ENCODE measurements at regions not wholly inside any gene's neighbourhood (a gene's known extent, or its start where the extent isn't known, plus 50 kb on each side); places are given as distances from the start of the nearest gene placed in this dataset.

DNA sequence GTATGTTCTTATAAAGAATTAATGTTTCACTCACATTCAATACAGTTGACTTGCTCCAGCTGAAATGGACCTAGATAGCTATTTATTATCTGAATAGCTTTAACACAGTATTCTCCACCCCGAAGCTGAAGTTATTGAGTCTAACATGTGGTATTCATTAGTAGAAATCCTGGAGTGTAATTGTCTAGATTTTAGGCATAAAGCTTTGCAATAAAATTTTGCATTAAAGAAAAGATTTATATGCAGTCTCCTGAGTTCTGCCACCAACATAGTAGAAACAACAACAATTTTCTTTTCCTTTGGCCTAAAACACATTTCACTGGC lies 90.2 kb upstream of the DCLK2 start:
- Histone ChIP-seq H3K27me3 (replicated peaks in 1 of 2; ENCODE audit: control insufficient read depth in 2 of 2, insufficient read depth in 2 of 2, low read length in 1 of 2) (no peaks in the 10 kb centered on the region), H3K9ac (ENCODE audit: control insufficient read depth, insufficient read depth, low read length) (no peak overlapping the region), H3K36me3 (ENCODE audit: control insufficient read depth in 2 of 2, insufficient read depth in 2 of 2, low read length in 1 of 2) (no peaks in the 10 kb centered on the region), H3K4me1 (ENCODE audit: control insufficient read depth, insufficient read depth, low read length) (no peaks in the 10 kb centered on the region), H2AFZ (ENCODE audit: control insufficient read depth, low read depth, low read length) (no peak overlapping the region), H3K4me3 (no peak overlapping the region), H3K27ac (ENCODE audit: control insufficient read depth, insufficient read depth) (no peak overlapping the region), H3K9me3 (replicated peaks; ENCODE audit: control insufficient read depth, insufficient read depth, low read length) (no peaks in the 10 kb centered on the region), H3K79me2 (ENCODE audit: control insufficient read depth, insufficient read depth, low read length) (no peaks in the 10 kb centered on the region), H4K20me1 (ENCODE audit: control insufficient read depth, insufficient read depth) (no peaks in the 10 kb centered on the region), H3K4me2 (ENCODE audit: control insufficient read depth, insufficient read depth) (no peak overlapping the region)
- no peak for DNase-seq (ENCODE audit: low read depth, low spot score)
- ChIA-PET POLR2A (no interaction called here), CTCF (interaction anchor here (0.7 to 1.5 kb wide), 5 partner anchors 10 to 255 kb away, joined by 3 to 6 read pairs (median 4); no protein-coding TSS in a partner anchor), SMC1A (ENCODE audit: uncharacterized antibody, unreplicated experiment) (interaction anchor here (1.0 to 2.1 kb wide), 3 partner anchors 9 to 879 kb away, joined by 3 to 5 read pairs (median 5); no protein-coding TSS in a partner anchor), RAD21 (ENCODE audit: unreplicated experiment) (interaction anchor here (1.5 kb wide), 1 partner anchor 257 kb away, joined by 3 read pairs; no protein-coding TSS in a partner anchor)
- in situ Hi-C loops (cut with MboI) = loop anchor here (10.0 kb wide), 1 partner anchor 877 kb away; no protein-coding TSS in a partner anchor
- BruUV-seq (replicated peaks) = no TSS peak
- WGBS (ENCODE audit: insufficient coverage, insufficient replicate concordance, low lambda C conversion rate, missing lambda C conversion rate) = 0% methylated on average over 1 of the region's 1 CpG
- intact Hi-C loops (cut with micrococcal nuclease; ENCODE audit: unreplicated experiment) = no loop called here
- FAIRE-seq = no peak
- no peak for ATAC-seq
- TF ChIP-seq SPI1 (IDR thresholded peaks at IDR 0.05; ENCODE audit: borderline replicate concordance, insufficient read depth, low read depth, low read length) = no peak
- TF ChIP-seq, protein P1, sequence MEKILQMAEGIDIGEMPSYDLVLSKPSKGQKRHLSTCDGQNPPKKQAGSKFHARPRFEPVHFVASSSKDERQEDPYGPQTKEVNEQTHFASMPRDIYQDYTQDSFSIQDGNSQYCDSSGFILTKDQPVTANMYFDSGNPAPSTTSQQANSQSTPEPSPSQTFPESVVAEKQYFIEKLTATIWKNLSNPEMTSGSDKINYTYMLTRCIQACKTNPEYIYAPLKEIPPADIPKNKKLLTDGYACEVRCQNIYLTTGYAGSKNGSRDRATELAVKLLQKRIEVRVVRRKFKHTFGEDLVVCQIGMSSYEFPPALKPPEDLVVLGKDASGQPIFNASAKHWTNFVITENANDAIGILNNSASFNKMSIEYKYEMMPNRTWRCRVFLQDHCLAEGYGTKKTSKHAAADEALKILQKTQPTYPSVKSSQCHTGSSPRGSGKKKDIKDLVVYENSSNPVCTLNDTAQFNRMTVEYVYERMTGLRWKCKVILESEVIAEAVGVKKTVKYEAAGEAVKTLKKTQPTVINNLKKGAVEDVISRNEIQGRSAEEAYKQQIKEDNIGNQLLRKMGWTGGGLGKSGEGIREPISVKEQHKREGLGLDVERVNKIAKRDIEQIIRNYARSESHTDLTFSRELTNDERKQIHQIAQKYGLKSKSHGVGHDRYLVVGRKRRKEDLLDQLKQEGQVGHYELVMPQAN (conservative IDR thresholded peaks at IDR 0.05) = no peak
- TF ChIP-seq TCF7 (IDR thresholded peaks at IDR 0.05; ENCODE audit: borderline replicate concordance) = no peak
- no peak for TF ChIP-seq SIN3A (IDR thresholded peaks at IDR 0.05; ENCODE audit: low read depth, low read length)
- no peak for TF ChIP-seq CHD2 (IDR thresholded peaks at IDR 0.05; ENCODE audit: borderline replicate concordance, low read depth, low read length)
- TF ChIP-seq NFIC (IDR thresholded peaks at IDR 0.05; ENCODE audit: low read depth, low read length) = no peak
- TF ChIP-seq, protein P2, sequence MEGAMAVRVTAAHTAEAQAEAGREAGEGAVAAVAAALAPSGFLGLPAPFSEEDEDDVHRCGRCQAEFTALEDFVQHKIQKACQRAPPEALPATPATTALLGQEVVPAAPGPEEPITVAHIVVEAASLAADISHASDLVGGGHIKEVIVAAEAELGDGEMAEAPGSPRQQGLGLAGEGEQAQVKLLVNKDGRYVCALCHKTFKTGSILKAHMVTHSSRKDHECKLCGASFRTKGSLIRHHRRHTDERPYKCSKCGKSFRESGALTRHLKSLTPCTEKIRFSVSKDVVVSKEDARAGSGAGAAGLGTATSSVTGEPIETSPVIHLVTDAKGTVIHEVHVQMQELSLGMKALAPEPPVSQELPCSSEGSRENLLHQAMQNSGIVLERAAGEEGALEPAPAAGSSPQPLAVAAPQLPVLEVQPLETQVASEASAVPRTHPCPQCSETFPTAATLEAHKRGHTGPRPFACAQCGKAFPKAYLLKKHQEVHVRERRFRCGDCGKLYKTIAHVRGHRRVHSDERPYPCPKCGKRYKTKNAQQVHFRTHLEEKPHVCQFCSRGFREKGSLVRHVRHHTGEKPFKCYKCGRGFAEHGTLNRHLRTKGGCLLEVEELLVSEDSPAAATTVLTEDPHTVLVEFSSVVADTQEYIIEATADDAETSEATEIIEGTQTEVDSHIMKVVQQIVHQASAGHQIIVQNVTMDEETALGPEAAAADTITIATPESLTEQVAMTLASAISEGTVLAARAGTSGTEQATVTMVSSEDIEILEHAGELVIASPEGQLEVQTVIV (IDR thresholded peaks at IDR 0.05; ENCODE audit: borderline replicate concordance, partially characterized antibody) = no peak
- TF ChIP-seq POU2F2 (IDR thresholded peaks at IDR 0.05; ENCODE audit: borderline replicate concordance, low read depth, low read length) = no peak
- TF ChIP-seq ZNF592 (IDR thresholded peaks at IDR 0.05) = no peak
- TF ChIP-seq CBX3 (IDR thresholded peaks at IDR 0.05; ENCODE audit: borderline replicate concordance, low read depth) = no peak
- TF ChIP-seq PRDM15 (CRISPR knock-in tag; IDR thresholded peaks at IDR 0.05) = no peak
- TF ChIP-seq KLF5 (IDR thresholded peaks at IDR 0.05; ENCODE audit: partially characterized antibody) = no peak

Data from GM12878 (cell line).